Testis (tissue), 2 donors: ENCODE measurements at regions not wholly inside any gene's neighbourhood (a gene's known extent, or its start where the extent isn't known, plus 50 kb on each side); places are given as distances from the start of the nearest gene placed in this dataset.

ENCODE experiments used
- POLR2A ChIP-seq: fragments of 450-650 bp; IDR thresholded peaks from one replicate; pipeline ENCODE4 v1.6.1; 2017; ENCODE audit warnings: antibody characterized with exemption, mild to moderate bottlenecking, moderate library complexity
- TF ChIP-seq, protein P1 (sequence below), 3 experiments: fragments of 450-650 bp in 2 of 3; fragments of 200-600 bp in 1 of 3; sonication (generic) in 1 of 3; IDR thresholded peaks; one replicate each; pipeline ENCODE4 v1.5.1; 2016 to 2019; ENCODE audit warnings: antibody characterized with exemption in 3 of 3, mild to moderate bottlenecking in 2 of 3, moderate library complexity in 1 of 3

DNA sequence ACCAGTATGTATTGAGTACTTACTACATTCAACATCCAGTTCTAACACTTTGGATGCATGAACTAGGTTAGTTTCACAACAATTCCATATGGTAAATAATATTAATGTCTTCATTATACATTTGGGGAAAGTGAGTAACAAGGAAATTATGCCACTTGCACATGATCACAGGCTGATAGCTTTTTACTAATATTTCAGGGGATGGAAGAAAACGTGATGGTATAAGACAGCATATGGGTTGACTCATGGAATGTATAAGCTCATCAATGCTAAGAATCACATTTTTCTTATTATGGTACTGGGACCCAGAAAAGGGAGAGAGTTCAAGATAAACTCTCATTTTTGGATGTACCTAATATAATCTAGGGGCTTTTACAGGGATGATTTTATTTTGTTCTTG lies 188.7 kb downstream of the MIAT start:
- TF ChIP-seq POLR2A = no peak
- TF ChIP-seq, protein P1, sequence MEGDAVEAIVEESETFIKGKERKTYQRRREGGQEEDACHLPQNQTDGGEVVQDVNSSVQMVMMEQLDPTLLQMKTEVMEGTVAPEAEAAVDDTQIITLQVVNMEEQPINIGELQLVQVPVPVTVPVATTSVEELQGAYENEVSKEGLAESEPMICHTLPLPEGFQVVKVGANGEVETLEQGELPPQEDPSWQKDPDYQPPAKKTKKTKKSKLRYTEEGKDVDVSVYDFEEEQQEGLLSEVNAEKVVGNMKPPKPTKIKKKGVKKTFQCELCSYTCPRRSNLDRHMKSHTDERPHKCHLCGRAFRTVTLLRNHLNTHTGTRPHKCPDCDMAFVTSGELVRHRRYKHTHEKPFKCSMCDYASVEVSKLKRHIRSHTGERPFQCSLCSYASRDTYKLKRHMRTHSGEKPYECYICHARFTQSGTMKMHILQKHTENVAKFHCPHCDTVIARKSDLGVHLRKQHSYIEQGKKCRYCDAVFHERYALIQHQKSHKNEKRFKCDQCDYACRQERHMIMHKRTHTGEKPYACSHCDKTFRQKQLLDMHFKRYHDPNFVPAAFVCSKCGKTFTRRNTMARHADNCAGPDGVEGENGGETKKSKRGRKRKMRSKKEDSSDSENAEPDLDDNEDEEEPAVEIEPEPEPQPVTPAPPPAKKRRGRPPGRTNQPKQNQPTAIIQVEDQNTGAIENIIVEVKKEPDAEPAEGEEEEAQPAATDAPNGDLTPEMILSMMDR (IDR thresholded peaks at IDR 0.05) = no peak
